ENCODE measurements at regions not wholly inside any gene's neighbourhood (a gene's known extent, or its start where the extent isn't known, plus 50 kb on each side); places are given as distances from the start of the nearest gene placed in this dataset.
A peak's percentile ranks its signal among the peaks of the same experiment; 100 is the strongest.
"Not testable (repeated sequence)": the region's sequence is repeated elsewhere in the genome, so short reads cannot be mapped to it uniquely, and the experiment has no call there.

GRCh38 chr5:9774472-9775079 lies 144.4 kb upstream of the TAS2R1 start:
- DNase-seq (ENCODE audit: low read depth) = no peak
- Histone ChIP-seq H3K36me3 (ENCODE audit: control insufficient read depth, insufficient read depth, low read length) (no peaks in the 10 kb centered on the region), H3K4me3 (ENCODE audit: low read depth, low read length) (no peak overlapping the region), H3K27me3 (ENCODE audit: control insufficient read depth, insufficient read depth, low read length) (no peaks in the 10 kb centered on the region)
- TF ChIP-seq CTCF (IDR thresholded peaks at IDR 0.05; ENCODE audit: insufficient read depth, low read length, poor library complexity, severe bottlenecking) = peak; percentile 4

- H3K4me3 ChIP-seq (ENCODE audit: low read depth, low read length) = no peak overlapping the region
- no peaks in the 10 kb centered on the region for H3K36me3 ChIP-seq (ENCODE audit: control insufficient read depth, insufficient read depth, low read length)
- no peak for TF ChIP-seq CTCF (IDR thresholded peaks at IDR 0.05; ENCODE audit: insufficient read depth, low read length, poor library complexity, severe bottlenecking)
- DNase-seq (ENCODE audit: low read depth) = no peak
- H3K27me3 ChIP-seq (ENCODE audit: control insufficient read depth, insufficient read depth, low read length) = no peaks in the 10 kb centered on the region
Observed at GRCh38 chr5:9771079-9771478, 140.9 kb upstream of the TAS2R1 start.

- DNase-seq (ENCODE audit: low read depth) = no peak
- H3K27me3 ChIP-seq (ENCODE audit: control insufficient read depth, insufficient read depth, low read length) = no peaks in the 10 kb centered on the region
- no peak overlapping the region for H3K4me3 ChIP-seq (ENCODE audit: low read depth, low read length)
- no peaks in the 10 kb centered on the region for H3K36me3 ChIP-seq (ENCODE audit: control insufficient read depth, insufficient read depth, low read length)
- no peak for TF ChIP-seq CTCF (IDR thresholded peaks at IDR 0.05; ENCODE audit: insufficient read depth, low read length, poor library complexity, severe bottlenecking)
Observed at GRCh38 chr5:9766581-9766980, 136.4 kb upstream of the TAS2R1 start.

- DNase-seq (ENCODE audit: low read depth) = no peak
- H3K36me3 ChIP-seq (ENCODE audit: control insufficient read depth, insufficient read depth, low read length) = no peaks in the 10 kb centered on the region
- no peak for TF ChIP-seq CTCF (IDR thresholded peaks at IDR 0.05; ENCODE audit: insufficient read depth, low read length, poor library complexity, severe bottlenecking)
Observed at GRCh38 chr5:9765419-9766140, 135.4 kb upstream of the TAS2R1 start.

GRCh38 chr5:9761706-9762105 lies 131.6 kb upstream of the TAS2R1 start:
- TF ChIP-seq CTCF (IDR thresholded peaks at IDR 0.05; ENCODE audit: insufficient read depth, low read length, poor library complexity, severe bottlenecking) = no peak
- DNase-seq (ENCODE audit: low read depth) = no peak
- Histone ChIP-seq H3K4me3 (ENCODE audit: low read depth, low read length) (no peak overlapping the region), H3K27me3 (ENCODE audit: control insufficient read depth, insufficient read depth, low read length) (no peaks in the 10 kb centered on the region), H3K36me3 (ENCODE audit: control insufficient read depth, insufficient read depth, low read length) (no peaks in the 10 kb centered on the region)

More at GRCh38 chr5:9765419-9766140, 135.4 kb upstream of the TAS2R1 start:
- no peak overlapping the region for H3K4me3 ChIP-seq (ENCODE audit: low read depth, low read length)
- H3K27me3 ChIP-seq (ENCODE audit: control insufficient read depth, insufficient read depth, low read length) = no peaks in the 10 kb centered on the region

- DNase-seq (ENCODE audit: low read depth); H3K36me3 ChIP-seq (ENCODE audit: control insufficient read depth, insufficient read depth, low read length); H3K4me3 ChIP-seq (ENCODE audit: low read depth, low read length); H3K27me3 ChIP-seq (ENCODE audit: control insufficient read depth, insufficient read depth, low read length): not testable (repeated sequence)
Observed at GRCh38 chr5:9752670-9753069, 122.5 kb upstream of the TAS2R1 start.

Measured in kidney epithelial cell (primary cell).